SIG-M5 treated with dmso at 0.1 percent for 504 hours (cell line): ENCODE measurements at regions not wholly inside any gene's neighbourhood (a gene's known extent, or its start where the extent isn't known, plus 50 kb on each side); places are given as distances from the start of the nearest gene placed in this dataset.

Source experiments
- DNase-seq: peaks from one replicate; lab custom pipeline; 2025; ENCODE audit not compliant: unreplicated experiment; lab: John Stamatoyannopoulos, UW

DNA sequence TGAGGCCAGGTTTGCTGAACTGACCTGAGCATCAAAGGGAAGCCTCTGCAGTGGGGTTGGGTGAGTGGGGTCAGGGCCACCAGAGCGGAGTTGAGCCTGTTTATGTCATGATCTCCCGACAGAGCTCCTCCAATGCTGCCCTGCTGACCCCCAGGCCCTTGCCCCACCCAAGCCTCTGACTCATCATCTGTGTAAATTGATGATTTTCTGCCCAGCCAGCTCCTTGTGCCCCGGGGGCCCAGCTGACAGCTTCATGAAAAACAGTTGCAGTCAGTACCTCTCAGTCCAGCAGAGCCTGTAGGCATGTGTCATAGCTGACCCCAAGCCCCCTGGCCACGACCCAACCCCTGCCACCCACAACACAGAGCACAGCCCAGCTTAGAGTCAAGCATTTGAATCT, 134.9 kb downstream of the CCT6B start:
- DNase-seq = no peak

DNA sequence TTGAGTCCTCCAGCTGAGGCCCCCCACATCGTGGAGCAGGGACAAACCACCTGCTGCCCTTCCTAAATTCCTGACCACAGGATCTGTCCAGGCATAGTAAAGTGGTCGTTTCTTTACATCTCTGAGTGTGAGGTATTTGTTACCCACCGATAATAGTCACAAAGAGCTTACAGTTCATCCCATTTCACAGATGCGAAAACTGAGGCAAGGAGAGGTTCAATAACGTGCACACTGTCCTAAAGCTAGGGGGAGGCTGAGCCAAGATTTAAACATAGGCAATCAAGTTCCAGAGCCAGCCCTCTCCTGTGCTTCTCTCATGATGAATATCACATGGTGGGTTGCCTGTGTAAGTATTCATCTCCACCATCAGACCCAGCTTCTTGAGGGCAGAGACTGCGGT, 135.4 kb downstream of the CCT6B start:
- DNase-seq = no peak

DNA sequence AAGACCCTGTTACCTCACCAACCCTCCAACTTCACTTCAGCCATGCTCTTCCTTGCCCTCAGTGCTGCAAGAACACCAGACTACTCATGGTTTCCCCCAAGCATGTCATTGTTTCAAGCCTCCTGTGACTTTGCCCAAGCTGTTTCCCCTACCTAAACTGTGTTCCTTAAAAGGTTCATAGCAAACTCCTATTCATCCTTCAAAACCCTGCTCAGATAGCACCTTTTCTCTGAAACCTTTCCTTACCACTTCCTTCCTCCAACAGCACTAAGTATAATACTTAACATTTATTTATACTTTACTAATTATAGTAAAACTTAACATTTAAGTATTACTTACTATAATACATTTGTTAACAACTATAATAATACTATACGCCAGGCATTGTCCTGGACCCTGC, 136.2 kb downstream of the CCT6B start:
- DNase-seq = no peak

DNA sequence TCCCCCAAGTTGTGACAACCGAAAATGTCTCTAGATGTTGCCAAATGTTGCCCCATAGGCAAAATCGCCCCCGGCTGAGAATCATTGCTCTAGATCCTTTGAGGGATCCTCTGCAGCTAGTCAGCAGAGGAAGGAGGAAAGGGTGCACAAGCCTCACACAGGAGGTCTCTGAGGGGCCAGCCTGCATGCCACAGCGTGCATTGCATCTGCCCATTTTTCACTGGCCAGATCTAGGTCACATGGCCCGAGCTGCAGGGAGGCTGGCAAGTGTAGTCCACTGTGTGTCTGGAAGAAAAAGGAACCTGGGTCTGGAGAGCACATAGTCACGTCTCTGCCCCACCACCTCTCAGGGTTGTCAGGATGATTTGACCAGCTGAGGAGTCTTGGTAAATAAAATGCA, 138.2 kb downstream of the CCT6B start:
- DNase-seq = no peak

DNA sequence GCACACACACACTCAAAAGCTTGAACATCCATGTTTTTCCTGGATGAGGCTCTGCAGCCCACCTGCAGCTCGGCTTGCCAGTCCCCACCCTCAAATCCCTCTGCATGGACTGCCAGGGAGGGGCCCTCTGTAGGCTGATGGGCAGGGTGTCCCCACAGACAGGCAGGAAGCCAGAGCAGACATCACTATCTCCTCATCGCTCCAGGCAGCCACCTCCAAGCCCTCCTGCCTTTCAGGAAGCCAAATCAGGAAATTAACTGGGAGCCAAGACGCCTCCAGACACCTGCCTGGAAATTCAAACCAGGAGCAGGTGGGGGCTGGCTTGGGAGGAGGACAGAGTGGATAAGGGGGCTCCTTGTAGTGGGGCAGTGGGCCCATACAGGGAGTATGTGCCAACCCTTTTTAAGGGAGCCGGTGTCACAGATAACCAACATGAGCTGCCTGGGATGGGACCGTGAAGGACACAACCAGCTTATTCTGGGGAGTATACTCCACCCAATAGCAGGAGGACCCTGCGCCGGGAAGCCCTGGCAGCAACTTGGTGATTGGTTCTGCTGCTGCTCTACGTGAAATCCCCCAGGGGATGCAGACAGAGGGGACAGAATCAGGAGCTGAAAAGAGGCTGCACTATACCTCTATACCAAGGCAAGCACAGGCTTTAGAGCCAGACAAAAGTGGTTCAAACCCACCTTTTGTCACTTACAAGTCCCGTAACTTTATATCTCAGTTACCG, 139.1 kb downstream of the CCT6B start:
- no peak for DNase-seq

DNA sequence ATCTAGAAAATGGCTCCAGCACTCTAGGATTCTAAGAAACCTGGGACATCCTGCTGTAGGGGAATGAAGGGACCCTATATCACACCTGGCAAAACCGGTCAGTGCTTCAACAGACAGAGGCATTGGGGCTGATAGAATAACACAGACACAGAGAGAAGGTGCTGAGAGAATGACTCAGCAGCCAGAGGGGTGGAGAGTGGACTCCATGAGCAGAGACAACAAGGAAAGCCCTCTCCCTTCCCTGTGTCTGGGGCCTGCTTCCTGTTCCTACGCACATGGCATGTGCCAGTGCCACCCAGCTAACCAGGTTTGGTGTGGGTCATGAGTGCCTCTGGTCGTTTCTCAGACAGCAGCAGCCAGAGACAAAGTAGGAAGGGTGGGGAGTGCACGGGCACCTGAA, 140.3 kb downstream of the CCT6B start:
- DNase-seq = no peak

DNA sequence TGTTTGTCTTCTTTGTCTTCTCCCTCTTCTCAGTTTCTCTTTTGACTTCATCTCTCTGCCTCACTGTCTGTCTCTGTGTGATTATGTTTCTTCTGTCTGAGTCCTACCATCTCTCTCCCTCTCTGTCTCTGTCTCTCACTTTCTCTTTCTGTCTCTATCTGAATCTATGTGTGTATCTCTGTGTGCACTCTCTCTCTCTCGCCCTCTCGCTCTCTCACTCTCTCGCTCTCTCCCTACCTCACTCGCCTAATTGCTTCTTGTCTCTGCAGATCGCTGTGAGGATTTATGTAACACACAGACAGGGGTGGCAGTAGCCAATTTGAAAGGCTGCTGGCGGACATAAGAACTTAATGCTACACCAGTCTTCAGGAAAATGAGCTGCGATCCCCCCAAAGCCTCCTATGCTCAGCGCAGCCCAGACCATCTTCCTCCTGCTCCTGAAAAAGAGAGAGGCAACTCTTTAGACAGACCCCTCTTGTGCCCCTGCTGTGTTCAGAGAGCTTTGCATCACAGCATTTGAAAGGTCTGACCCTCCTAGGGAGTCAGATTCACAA, 140.9 kb downstream of the CCT6B start:
- DNase-seq = no peak

DNA sequence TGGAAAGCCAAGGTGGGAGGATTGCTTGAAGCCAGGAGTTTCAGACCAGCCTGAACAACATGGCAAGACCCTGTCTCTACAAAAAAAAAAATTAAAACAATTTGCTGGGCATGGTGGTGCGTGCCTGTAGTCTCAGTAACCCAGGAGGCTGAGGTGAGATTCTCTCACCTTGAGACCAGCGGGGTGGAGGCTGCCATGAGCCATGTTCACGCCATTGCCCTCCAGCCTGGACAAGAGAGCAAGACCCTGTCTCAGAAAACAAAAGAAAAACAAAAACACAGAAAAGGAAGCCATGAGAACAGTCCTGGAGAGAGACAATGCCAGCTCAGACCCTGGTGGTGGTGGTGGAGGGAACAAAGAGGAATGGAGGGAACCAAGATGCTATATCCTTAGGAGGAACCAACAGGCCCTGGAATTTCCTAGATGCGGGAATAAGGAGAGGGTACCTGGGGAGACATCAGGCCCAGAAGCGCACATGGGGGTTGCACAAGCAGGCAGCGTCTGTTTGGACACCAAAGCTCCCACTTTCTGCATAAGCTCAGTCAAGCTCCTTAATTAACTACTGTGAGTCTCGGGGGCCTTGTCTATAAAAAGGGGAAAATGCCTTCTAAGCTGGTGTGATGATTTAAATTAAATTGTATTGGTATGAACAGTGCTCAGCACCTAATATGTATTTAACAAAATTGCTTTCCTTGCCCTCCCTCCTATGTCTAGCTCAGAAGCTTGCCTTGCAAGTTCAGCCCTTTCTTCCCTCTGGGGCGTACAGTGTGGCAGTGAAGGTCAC, 143.8 kb downstream of the CCT6B start:
- no peak for DNase-seq

DNA sequence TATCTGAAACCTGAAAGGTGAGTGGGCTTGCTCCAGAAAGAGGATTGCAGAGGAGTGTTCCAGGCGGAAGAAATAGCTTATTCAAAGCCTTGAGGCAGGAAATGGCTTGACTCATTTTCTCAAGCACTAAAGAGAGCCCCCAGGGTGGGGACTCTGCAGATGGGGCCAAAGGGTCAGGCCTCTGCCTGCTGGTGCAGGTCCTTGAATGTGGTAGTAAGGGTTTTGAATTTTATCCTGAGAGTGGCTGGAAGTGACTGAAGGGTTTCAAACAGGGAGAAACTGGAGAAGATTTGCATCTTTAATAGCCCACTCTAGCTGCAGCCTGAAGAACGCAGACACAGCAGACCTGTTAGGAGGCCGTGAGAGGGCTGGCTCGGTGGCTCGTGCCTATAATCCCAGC, 144.4 kb downstream of the CCT6B start:
- no peak for DNase-seq

DNA sequence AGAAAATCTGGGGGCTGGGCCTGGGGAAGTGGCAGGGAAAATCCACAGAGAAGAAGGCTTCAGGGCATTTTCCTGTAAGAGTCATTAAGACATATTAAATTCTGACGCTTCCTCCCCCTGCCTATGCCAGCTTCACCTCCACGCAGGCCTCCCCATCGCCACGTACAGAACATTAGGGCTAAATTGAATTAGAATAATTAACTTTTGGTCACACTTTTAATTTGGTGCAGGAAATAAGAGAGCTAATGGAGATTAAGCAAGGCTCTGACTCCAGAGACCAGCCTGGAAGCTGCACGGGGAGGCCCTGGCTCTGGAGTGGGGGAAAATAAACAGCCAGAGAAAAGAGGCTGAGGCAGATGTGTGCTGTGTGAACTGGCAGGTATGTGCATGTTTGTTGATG, 148.0 kb downstream of the CCT6B start:
- DNase-seq = no peak

DNA sequence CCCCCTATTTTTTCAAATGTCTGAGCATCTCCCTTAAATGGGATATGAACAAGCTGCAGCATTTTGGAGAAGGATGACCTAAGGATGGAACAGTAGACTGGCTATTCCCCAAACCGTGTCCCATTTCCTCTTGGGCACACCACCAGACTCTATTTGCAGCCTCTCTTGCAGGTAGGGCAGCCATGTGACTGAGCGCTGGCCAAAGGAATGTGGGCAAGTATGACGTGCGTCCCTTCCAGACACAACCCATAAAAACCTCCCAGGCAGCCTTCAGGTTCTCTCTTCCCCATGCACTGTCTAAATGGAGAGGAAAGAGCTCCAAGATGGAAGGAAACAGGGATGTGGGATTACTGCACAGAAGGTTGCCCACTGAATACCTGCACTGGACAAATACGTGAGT, 149.7 kb downstream of the CCT6B start:
- DNase-seq = no peak

DNA sequence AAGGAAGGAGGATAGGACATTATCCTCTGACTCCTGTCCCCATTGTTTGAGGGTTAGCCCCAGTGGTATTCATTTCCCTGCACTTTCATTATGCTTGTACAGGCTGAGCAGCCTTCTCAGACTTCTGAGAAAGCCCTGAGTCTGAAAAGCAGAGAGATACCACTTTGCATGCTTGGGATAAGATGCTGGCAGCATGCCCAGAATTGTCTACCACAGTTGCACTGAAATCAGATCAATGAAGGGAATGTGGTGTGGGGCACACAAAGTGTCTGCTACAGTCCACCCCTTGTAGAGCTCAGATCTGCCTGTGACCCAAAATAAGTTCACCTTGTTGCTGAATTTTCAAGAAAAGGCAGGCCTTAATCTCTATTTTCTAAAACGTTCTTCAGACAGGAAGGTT, 160.6 kb downstream of the CCT6B start:
- no peak for DNase-seq

DNA sequence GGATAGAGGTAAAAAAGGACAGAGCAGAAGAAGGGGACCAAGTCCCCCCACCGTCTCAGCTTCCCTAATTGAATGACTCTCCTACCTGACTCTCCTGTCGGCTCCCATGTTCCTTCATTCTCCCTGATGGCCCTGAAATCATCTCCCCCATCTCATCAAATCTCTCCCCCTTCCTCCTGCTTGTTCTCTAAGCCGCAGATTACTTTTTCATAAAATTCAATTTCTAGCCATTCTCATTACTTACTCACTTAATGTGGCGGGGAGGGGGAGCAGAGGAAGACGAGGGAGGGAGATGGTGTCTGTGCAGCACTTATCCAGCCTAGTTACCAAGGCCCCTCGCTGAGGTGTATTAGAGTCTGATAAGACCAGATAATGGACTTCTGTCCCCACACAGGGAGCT, 161.5 kb downstream of the CCT6B start:
- no peak for DNase-seq

DNA sequence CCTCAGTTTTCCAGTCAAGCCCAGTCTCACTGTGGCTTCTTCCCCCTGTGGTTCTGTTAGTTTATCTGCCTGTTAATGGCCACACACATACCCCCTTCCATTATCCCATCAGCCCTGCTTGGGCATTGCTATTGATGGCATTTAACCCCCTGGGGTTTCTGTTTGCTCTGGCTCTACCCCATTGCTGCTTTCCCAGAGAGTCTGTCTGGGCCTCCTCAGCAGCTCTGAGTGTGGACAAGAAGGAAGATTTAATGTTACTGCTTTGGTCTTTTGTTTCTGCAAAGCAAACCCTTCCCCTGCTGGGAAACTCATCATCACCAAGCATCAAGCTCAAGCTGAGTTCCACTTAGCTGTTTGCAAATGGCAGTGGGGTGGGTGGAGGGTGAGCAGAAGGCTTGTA, 162.7 kb downstream of the CCT6B start:
- DNase-seq = no peak

DNA sequence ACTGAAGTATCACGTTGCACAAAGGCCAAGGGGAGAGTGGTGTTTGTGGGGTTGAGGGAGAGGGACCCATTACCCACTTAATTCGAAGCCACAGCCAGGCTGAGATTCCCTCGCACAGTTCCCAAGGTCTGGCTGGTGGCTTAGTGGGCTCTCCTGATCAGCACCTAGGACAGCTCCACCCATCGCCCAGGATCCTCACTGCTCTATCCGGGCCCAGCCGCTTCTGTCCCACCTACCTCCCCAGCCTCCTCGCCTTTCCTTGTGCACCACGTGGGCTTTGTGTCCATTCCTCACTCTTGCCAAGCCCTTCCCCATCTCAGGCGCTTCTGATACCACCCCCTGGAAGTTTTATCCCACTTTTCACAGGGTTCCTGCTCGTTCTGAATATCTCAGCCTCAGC, 163.5 kb downstream of the CCT6B start:
- no peak for DNase-seq

DNA sequence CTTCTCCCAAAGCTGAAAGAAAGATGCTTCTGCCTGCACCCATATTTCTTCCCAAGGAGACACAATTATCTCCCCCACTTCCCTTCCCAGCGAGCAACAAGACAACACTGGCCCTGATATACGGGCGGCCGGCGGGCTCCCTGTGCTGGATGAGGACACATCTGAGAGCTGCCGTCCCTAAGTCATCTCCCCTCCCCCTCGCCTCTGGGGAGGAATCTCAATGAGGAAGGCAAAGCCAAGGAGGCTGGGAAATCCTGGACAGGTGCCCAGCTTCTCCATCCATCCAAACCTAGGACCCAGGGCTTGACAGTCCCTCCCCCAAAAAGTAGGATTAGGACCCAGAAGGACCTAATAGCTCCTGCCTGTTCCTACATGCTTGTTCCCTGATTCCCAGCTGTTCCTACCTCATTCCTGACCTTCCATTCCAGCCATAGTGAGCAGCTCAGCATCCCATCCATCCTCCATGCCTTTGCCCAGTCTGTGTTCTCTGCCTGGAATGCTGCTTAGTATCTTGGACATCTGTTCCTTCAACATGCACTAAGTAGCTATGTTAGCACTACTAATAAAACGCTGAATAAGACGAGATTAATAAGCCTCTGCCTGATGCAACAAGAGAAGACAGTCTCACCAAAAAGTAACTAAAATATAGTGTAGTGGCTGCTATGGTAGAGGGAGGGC, 167.9 kb downstream of the CCT6B start:
- DNase-seq = no peak

DNA sequence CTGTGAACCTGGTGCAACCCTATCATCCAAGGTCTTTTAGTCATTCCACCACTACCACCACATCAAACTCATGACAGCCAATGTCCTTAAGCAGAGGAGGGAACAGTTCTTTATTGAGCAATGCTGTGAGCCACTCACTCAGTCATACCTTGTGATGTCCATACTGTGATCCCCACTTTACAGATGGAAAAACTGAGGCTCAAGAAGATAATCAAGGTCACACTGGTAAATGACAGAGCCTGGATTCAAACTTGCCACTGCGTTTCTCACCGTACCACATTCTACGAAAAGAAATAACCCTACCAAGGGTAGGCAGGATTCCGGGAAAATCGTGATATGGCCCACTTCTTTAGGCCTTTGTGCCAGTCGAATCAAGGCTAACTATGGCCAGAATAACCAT, 172.6 kb downstream of the CCT6B start:
- no peak for DNase-seq

DNA sequence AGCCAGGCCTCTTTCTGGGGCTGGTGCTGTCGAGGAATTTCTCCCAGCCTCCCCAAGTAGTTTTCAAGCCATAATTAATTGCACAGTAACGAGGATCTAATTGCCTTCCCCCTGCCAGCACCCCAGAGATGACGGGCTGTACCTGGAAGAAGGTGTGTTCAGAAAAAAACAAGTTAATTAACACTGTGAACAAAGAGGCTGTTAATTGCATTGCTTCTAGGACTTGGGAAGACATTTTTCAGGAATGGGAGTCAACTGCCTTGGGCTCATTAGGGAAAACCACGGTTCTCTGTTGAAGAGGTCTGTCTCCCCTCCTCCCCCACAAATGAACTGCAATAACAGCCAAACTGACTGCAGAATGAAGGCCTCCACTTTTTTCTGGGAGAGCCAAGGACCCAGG, 176.7 kb downstream of the CCT6B start:
- no peak for DNase-seq

DNA sequence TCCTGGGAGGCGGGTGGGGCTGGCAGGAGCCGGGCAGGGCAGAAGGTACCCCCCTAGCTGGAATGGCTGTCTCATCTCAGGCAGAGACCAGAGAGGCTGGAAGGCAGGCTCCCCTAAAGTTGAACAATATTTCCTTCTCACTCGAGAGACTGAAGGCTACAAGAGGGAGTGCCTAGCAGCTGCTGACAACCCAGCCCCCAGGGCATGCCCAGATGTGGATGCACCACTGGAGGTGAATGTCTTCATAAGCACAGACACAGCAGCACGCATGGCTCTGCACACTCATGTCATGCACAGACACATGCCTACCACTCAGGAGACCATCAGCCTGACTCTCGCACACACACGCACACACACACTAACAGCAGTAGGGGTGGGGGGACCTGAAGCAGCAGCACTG, 179.0 kb downstream of the CCT6B start:
- no peak for DNase-seq

DNA sequence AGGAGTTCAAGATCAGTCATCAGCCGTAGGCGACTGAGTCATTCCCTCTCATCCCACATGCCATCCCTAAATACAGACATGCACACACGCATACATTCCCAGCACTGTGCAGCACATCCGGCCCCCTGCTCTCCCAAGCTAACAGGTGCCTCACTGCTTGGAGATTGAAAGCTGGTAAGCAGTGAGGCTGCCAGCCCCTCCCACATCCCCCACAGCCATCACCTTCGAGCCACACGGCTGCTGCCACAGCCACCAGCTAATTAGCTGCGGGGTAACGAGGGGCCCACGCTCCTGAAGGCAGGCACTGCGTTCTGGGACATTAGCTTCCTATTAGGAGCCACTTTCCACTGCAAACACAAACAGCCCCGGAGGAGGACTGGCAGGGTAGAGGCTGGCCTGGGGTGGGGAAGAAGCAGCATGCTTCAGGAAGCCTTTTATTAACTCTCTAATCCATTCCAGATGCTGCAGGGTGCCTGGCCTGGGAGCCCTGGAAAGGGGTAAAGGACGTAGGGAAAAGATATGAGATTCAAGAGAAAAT, 179.6 kb downstream of the CCT6B start:
- no peak for DNase-seq

DNA sequence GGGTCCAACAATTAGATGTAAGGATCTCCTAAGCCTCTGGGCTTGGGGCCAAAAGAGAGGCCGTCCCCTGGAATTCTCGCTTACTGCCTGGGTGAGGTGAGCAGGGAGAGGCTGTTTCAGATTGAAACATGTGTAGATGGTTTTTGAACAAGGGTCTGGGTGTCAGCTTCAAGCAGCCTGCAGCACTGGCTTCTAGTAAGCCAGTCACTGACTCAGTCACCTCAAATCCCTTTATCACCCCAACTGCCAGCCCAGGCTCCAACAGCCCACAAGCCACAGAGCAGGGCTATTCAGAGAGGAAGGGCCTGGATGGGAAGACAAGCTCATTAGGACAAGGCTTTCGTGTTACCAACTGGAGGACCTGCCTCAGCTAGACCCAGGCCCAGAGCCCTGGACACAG, 180.2 kb downstream of the CCT6B start:
- no peak for DNase-seq

DNA sequence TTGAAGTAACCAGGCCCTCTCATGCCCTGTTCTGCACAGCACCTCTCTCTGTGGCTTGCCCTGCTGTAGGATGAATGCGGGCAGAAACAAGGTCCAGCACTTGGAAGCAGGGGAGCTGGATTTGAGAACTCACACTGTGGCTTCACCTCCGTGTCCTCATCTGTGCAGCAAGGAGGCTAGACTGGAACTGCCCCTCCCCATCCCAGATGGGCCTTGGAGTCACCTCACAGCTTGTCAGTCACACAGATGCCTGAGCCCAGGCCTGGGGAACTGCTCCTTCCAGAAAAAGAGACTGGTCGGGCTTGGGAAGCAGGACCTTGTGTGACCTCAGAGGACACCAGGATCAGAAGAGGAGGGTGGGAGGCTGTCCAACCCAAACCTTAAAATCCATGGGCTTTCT, 180.8 kb downstream of the CCT6B start:
- no peak for DNase-seq
